HEK293T (cell line): ENCODE measurements at regions not wholly inside any gene's neighbourhood (a gene's known extent, or its start where the extent isn't known, plus 50 kb on each side); places are given as distances from the start of the nearest gene placed in this dataset.

Experiments used
- CTCF ChIA-PET: fragments of 350-600 bp; formaldehyde crosslinking; extraction: SDS; loops from one replicate; lab custom pipeline; 2021; ENCODE audit warnings: antibody characterized with exemption, inconsistent platforms; lab: Yijun Ruan, JAX
- POLR2A ChIA-PET: fragments of 350-600 bp; formaldehyde crosslinking; extraction: SDS; loops from one replicate; lab custom pipeline; 2020; ENCODE audit warnings: antibody characterized with exemption, inconsistent platforms; lab: Yijun Ruan, JAX
- DNase-seq: peaks from one replicate; pipeline ENCODE4 v3.0.0; 2012; ENCODE audit warnings: mixed read lengths; ENCODE audit errors: extremely low spot score
- ARNT ChIP-seq: fragments of 450-650 bp; IDR thresholded peaks from 2 replicates; pipeline ENCODE4 v1.6.1; 2017; ENCODE audit warnings: mild to moderate bottlenecking
- BHLHE40 ChIP-seq: fragments of 450-650 bp; IDR thresholded peaks from 2 replicates; pipeline ENCODE4 v1.6.1; 2016; ENCODE audit warnings: mild to moderate bottlenecking, moderate library complexity, borderline replicate concordance
- CTBP1 ChIP-seq: fragments of 450-650 bp; IDR thresholded peaks from 2 replicates; pipeline ENCODE4 v1.6.1; 2016; ENCODE audit warnings: borderline replicate concordance
- ELF4 ChIP-seq: fragments of 450-650 bp; IDR thresholded peaks from 2 replicates; pipeline ENCODE4 v1.6.1; 2017; ENCODE audit warnings: antibody characterized with exemption
- FOXA1 ChIP-seq: fragments of 450-650 bp; IDR thresholded peaks from 2 replicates; pipeline ENCODE4 v1.6.1; 2016; ENCODE audit warnings: mild to moderate bottlenecking
- FOXM1 ChIP-seq: fragments of 450-650 bp; IDR thresholded peaks from 2 replicates; pipeline ENCODE4 v1.6.1; 2017; ENCODE audit warnings: mild to moderate bottlenecking, borderline replicate concordance
- HDGF ChIP-seq: fragments of 450-650 bp; IDR thresholded peaks from 2 replicates; pipeline ENCODE4 v1.6.1; 2017; ENCODE audit warnings: antibody characterized with exemption, borderline replicate concordance
- L3MBTL2 ChIP-seq: fragments of 450-650 bp; conservative IDR thresholded peaks from 2 replicates; pipeline ENCODE4 v1.6.1; 2016; ENCODE audit warnings: mild to moderate bottlenecking
- LEF1 ChIP-seq: fragments of 450-650 bp; IDR thresholded peaks from 2 replicates; pipeline ENCODE4 v1.6.1; 2017; ENCODE audit warnings: mild to moderate bottlenecking, borderline replicate concordance
- NFRKB ChIP-seq: fragments of 450-650 bp; IDR thresholded peaks from 2 replicates; pipeline ENCODE4 v1.6.1; 2016; ENCODE audit warnings: mild to moderate bottlenecking, moderate library complexity
- PKNOX1 ChIP-seq: fragments of 450-650 bp; IDR thresholded peaks from 2 replicates; pipeline ENCODE4 v1.6.1; 2016
- SP1 ChIP-seq: fragments of 450-650 bp; IDR thresholded peaks from 2 replicates; pipeline ENCODE4 v1.6.1; 2017
- SUZ12 ChIP-seq: fragments of 450-650 bp; IDR thresholded peaks from 2 replicates; pipeline ENCODE4 v1.6.1; 2016; ENCODE audit warnings: mild to moderate bottlenecking
- TARDBP ChIP-seq: fragments of 450-650 bp; IDR thresholded peaks from 2 replicates; pipeline ENCODE4 v1.6.1; 2016
- ZNF384 ChIP-seq: fragments of 450-650 bp; IDR thresholded peaks from 2 replicates; pipeline ENCODE4 v1.6.1; 2016

GRCh38 chr18:45227001-45227742 lies 388.1 kb upstream of the SLC14A2 start:
- CTCF ChIA-PET, result no interaction called here
- TF ChIP-seq BHLHE40, result no peak
- POLR2A ChIA-PET, result no interaction called here

GRCh38 chr18:45228796-45229388 lies 386.4 kb upstream of the SLC14A2 start:
- TF ChIP-seq BHLHE40, result no peak
- DNase-seq, result no peak
- POLR2A ChIA-PET, result no interaction called here
- CTCF ChIA-PET, result interaction anchor here (1.0 kb wide), 1 partner anchor 16 kb away, joined by 3 read pairs; no protein-coding TSS in a partner anchor

More at GRCh38 chr18:45227001-45227742, 388.1 kb upstream of the SLC14A2 start:
- no peak for DNase-seq

- ChIA-PET POLR2A (no interaction called here), CTCF (no interaction called here)
- no peak for TF ChIP-seq BHLHE40
- TF ChIP-seq SP1, result no peak
- no peak for DNase-seq
Measured at GRCh38 chr18:45231617-45232016, 383.7 kb upstream of the SLC14A2 start.

GRCh38 chr18:45232061-45232460 lies 383.2 kb upstream of the SLC14A2 start:
- CTCF ChIA-PET, result no interaction called here
- DNase-seq, result no peak
- POLR2A ChIA-PET, result no interaction called here
- TF ChIP-seq FOXA1 (no peak), ZNF384 (no peak)

- ChIA-PET POLR2A (no interaction called here), CTCF (no interaction called here)
- DNase-seq, result no peak
- TF ChIP-seq HDGF (no peak), PKNOX1 (no peak), SP1 (no peak), FOXM1 (no peak), CTBP1 (no peak), ELF4 (no peak), BHLHE40 (no peak), LEF1 (no peak), FOXA1 (no peak), ARNT (no peak), SUZ12 (no peak), L3MBTL2 (no peak)
Measured at GRCh38 chr18:45236676-45237075, 378.6 kb upstream of the SLC14A2 start.

GRCh38 chr18:45237343-45238098 lies 377.8 kb upstream of the SLC14A2 start:
- ChIA-PET CTCF (no interaction called here), POLR2A (no interaction called here)
- DNase-seq, result no peak
- TF ChIP-seq PKNOX1 (no peak), FOXM1 (no peak), ELF4 (no peak), ARNT (no peak)

GRCh38 chr18:45241271-45241670 lies 374.0 kb upstream of the SLC14A2 start:
- ChIA-PET POLR2A (no interaction called here), CTCF (interaction anchor here (0.6 kb wide), 1 partner anchor 28 kb away, joined by 4 read pairs; no protein-coding TSS in a partner anchor)
- TF ChIP-seq ARNT, result no peak
- no peak for TF ChIP-seq NFRKB
- no peak for TF ChIP-seq HDGF
- TF ChIP-seq FOXM1, result no peak
- TF ChIP-seq ELF4, result no peak
- no peak for TF ChIP-seq ZNF384
- no peak for TF ChIP-seq LEF1
- TF ChIP-seq PKNOX1, result no peak
- TF ChIP-seq CTBP1, result no peak
- TF ChIP-seq BHLHE40, result no peak
- no peak for TF ChIP-seq TARDBP
- DNase-seq, result no peak
